Endothelial cell of umbilical vein (primary cell): ENCODE measurements at regions not wholly inside any gene's neighbourhood (a gene's known extent, or its start where the extent isn't known, plus 50 kb on each side); places are given as distances from the start of the nearest gene placed in this dataset.

Experiments
- BruUV-seq: library from RNA; stranded (reverse); fragments of 400-500 nt; replicated peaks from 2 replicates; lab custom pipeline; 2021; lab: Mats Ljungman, UMichigan
- CTCF ChIA-PET: fragments of 300-600, 350-600 bp; sonication (Branson Sonifier 250); formaldehyde crosslinking; loops from one replicate; lab custom pipeline; 2021; ENCODE audit warnings: antibody characterized with exemption, inconsistent platforms; lab: Charles Lee
- POLR2A ChIA-PET: fragments of 300-600, 350-600 bp; sonication (Branson Sonifier 250); formaldehyde crosslinking; loops from one replicate; lab custom pipeline; 2021; ENCODE audit warnings: antibody characterized with exemption, inconsistent platforms; lab: Charles Lee
- DNase-seq: peaks from one replicate; pipeline ENCODE4 v3.0.0-alpha.2; 2011; ENCODE audit warnings: low read depth, low spot score
- FAIRE-seq: peaks from 2 replicates; lab custom pipeline; 2011; peaks lifted over from hg19 to GRCh38; lab: Jason Lieb, UNC
- H2AFZ ChIP-seq: 2 replicates; pipeline ENCODE4 v1.6.0; 2012; ENCODE audit warnings: low read depth, low read length, control low read depth, inconsistent platforms
- H3K27ac ChIP-seq: 2 replicates; pipeline ENCODE4 v1.5.1; 2011; ENCODE audit warnings: low read depth, mild to moderate bottlenecking, control low read depth, low read length, moderate library complexity; ENCODE audit not compliant: insufficient read depth
- H3K27me3 ChIP-seq, 2 experiments: 2 replicates each; pipeline versions ENCODE4 v1.6.0 to v1.6.1; 2011; ENCODE audit warnings: low read length in 2 of 2, mixed read lengths in 1 of 2; ENCODE audit not compliant: control insufficient read depth in 2 of 2, insufficient read depth in 2 of 2
- H3K36me3 ChIP-seq, 2 experiments: 2 replicates in 1 of 2; 3 replicates in 1 of 2; pipeline ENCODE4 v1.5.1; 2011; ENCODE audit warnings: low read length in 2 of 2, mild to moderate bottlenecking in 1 of 2, moderate library complexity in 1 of 2; ENCODE audit not compliant: control insufficient read depth in 2 of 2, insufficient read depth in 2 of 2; ENCODE audit errors: extremely low read depth in 1 of 2
- H3K4me1 ChIP-seq: 3 replicates; pipeline ENCODE4 v1.5.1; 2011; ENCODE audit warnings: mild to moderate bottlenecking, low read length; ENCODE audit not compliant: control insufficient read depth, insufficient read depth; ENCODE audit errors: extremely low read depth
- H3K4me2 ChIP-seq: 2 replicates; pipeline ENCODE4 v1.6.1; 2011; ENCODE audit warnings: low read length, control low read depth, mixed read lengths; ENCODE audit not compliant: insufficient read depth
- H3K4me3 ChIP-seq, 3 experiments: fragments of 200-600 bp in 1 of 3; sonication (generic), shearing (Covaris generic) in 1 of 3; replicated peaks in 1 of 3; 2 replicates each; pipeline ENCODE4 v1.5.1; 2011 to 2016; ENCODE audit warnings: control low read depth in 3 of 3, low read length in 3 of 3, mild to moderate bottlenecking in 2 of 3, inconsistent platforms in 1 of 3, low read depth in 1 of 3, moderate library complexity in 1 of 3; ENCODE audit not compliant: insufficient read depth in 1 of 3
- H3K79me2 ChIP-seq: 2 replicates; pipeline ENCODE4 v1.6.0; 2012; ENCODE audit warnings: low read length, inconsistent platforms; ENCODE audit not compliant: control insufficient read depth, insufficient read depth
- H3K9ac ChIP-seq: replicated peaks from 2 replicates; pipeline ENCODE3; 2011; ENCODE audit warnings: low read length, control low read depth; ENCODE audit not compliant: insufficient read depth; ENCODE audit errors: extremely low read depth
- H3K9me1 ChIP-seq: replicated peaks from 3 replicates; pipeline ENCODE4 v1.6.0; 2011; ENCODE audit warnings: mild to moderate bottlenecking, low read length; ENCODE audit not compliant: control insufficient read depth, insufficient read depth; ENCODE audit errors: extremely low read depth
- H3K9me3 ChIP-seq: replicated peaks from 2 replicates; pipeline ENCODE4 v1.5.1; 2012; ENCODE audit warnings: low read length, inconsistent platforms; ENCODE audit not compliant: control insufficient read depth, insufficient read depth
- H4K20me1 ChIP-seq: replicated peaks from 2 replicates; pipeline ENCODE3; 2011; ENCODE audit warnings: mild to moderate bottlenecking, low read length; ENCODE audit not compliant: control insufficient read depth, insufficient read depth; ENCODE audit errors: extremely low read depth
- CTCF ChIP-seq, 2 donors: IDR thresholded peaks; 1 replicate in 1 of 2; 2 replicates in 1 of 2; pipeline ENCODE4 v1.5.1; 2011; ENCODE audit warnings: low read length in 2 of 2, mild to moderate bottlenecking in 2 of 2, moderate library complexity in 2 of 2, control low read depth in 1 of 2, inconsistent platforms in 1 of 2, low read depth in 1 of 2; ENCODE audit not compliant: insufficient read depth in 1 of 2; ENCODE audit errors: extremely low read depth in 1 of 2
- EZH2 ChIP-seq: IDR thresholded peaks from 2 replicates; pipeline ENCODE4 v1.6.1; 2012; ENCODE audit warnings: borderline replicate concordance, low read depth, mild to moderate bottlenecking, moderate library complexity, low read length, inconsistent platforms; ENCODE audit not compliant: severe bottlenecking
- FOS ChIP-seq: IDR thresholded peaks from 2 replicates; pipeline ENCODE4 v1.6.1; 2011; ENCODE audit warnings: mild to moderate bottlenecking, low read length, moderate library complexity, borderline replicate concordance; ENCODE audit not compliant: insufficient read depth
- GATA2 ChIP-seq: IDR thresholded peaks from 2 replicates; pipeline ENCODE4 v1.7.0; 2011; ENCODE audit warnings: low read depth, mild to moderate bottlenecking, moderate library complexity, mixed read lengths, low read length; ENCODE audit not compliant: insufficient read length, insufficient read depth
- JUN ChIP-seq: IDR thresholded peaks from 2 replicates; pipeline ENCODE4 v1.6.1; 2011; ENCODE audit warnings: borderline replicate concordance, low read depth; ENCODE audit not compliant: insufficient read length, insufficient read depth
- MAX ChIP-seq: IDR thresholded peaks from 2 replicates; pipeline ENCODE4 v1.6.1; 2011; ENCODE audit not compliant: insufficient read depth, insufficient read length
- MYC ChIP-seq: IDR thresholded peaks from one replicate; pipeline ENCODE4 v1.6.1; 2011; ENCODE audit warnings: mild to moderate bottlenecking, low read depth, low read length
- POLR2A ChIP-seq: IDR thresholded peaks from 2 replicates; pipeline ENCODE4 v1.6.1; 2012; ENCODE audit warnings: low read depth, mild to moderate bottlenecking, control low read depth, low read length
- POLR2AphosphoS5 ChIP-seq: IDR thresholded peaks from 2 replicates; pipeline ENCODE4 v1.6.1; 2012; ENCODE audit warnings: low read depth, mild to moderate bottlenecking, control low read depth, low read length, moderate library complexity; ENCODE audit not compliant: insufficient read depth
- dilution Hi-C: fragments of 300-500 bp; cut with MboI; formaldehyde crosslinking; loops from one replicate; pipeline ENCODE4 v1.15.0; 2019; ENCODE audit warnings: low sequenced_read_pairs; ENCODE audit not compliant: extremely low pct_ligation_motif_present
- intact Hi-C: fragments of 100-400 bp; cut with micrococcal nuclease; formaldehyde crosslinking; loops from one replicate; pipeline ENCODE4 v1.10.0; 2022

GRCh38 chr9:121573717-121574485 is 74.3 kb upstream of the GGTA1 start:
- FAIRE-seq (no peak), DNase-seq (no peak)
- intact Hi-C loops (no loop called here), dilution Hi-C loops (no loop called here)
- no peaks in the 10 kb centered on the region for H3K36me3 ChIP-seq
- no peaks in the 10 kb centered on the region for H3K79me2 ChIP-seq
- no peak overlapping the region for H3K27ac ChIP-seq
- no peak overlapping the region for H2AFZ ChIP-seq
- no peaks in the 10 kb centered on the region for H3K9me1 ChIP-seq
- peaks cover 7% of the 10 kb centered on the region for H3K4me1 ChIP-seq
- no peaks in the 10 kb centered on the region for H3K27me3 ChIP-seq
- TF ChIP-seq FOS (no peak), POLR2AphosphoS5 (no peak), EZH2 (no peak), MYC (no peak), MAX (no peak), JUN (no peak), GATA2 (no peak), POLR2A (no peak), CTCF (IDR thresholded peaks at IDR 0.05; ENCODE audit: extremely low read depth in 1 of 2, insufficient read depth in 1 of 2, low read depth in 1 of 2, low read length in 2 of 2) (no peak)
- no peaks in the 10 kb centered on the region for H3K9me3 ChIP-seq
- no peaks in the 10 kb centered on the region for H4K20me1 ChIP-seq
- no TSS peak for BruUV-seq
- CTCF ChIA-PET = interaction anchor here (1.1 to 2.3 kb wide), 5 partner anchors 12 to 30 kb away, joined by 3 to 27 read pairs (median 7); no protein-coding TSS in a partner anchor
- H3K9ac ChIP-seq = no peak overlapping the region
- POLR2A ChIA-PET = interaction anchor here (0.9 kb wide), 1 partner anchor 24 kb away, joined by 5 read pairs; no protein-coding TSS in a partner anchor
- H3K4me2 ChIP-seq = no peak overlapping the region
- no peak overlapping the region for H3K4me3 ChIP-seq
